ENCODE measurements at regions not wholly inside any gene's neighbourhood (a gene's known extent, or its start where the extent isn't known, plus 50 kb on each side); places are given as distances from the start of the nearest gene placed in this dataset.
"Not testable (repeated sequence)": the region's sequence is repeated elsewhere in the genome, so short reads cannot be mapped to it uniquely, and the experiment has no call there.

GRCh38 chr1:109840011-109840629, 70.5 kb upstream of the CSF1 start:
- Histone ChIP-seq H3K27ac (no peak overlapping the region), H3K9me3 (ENCODE audit: low read depth) (no peaks in the 10 kb centered on the region), H4K20me1 (ENCODE audit: low read depth) (no peaks in the 10 kb centered on the region), H3K4me1 (peaks cover under 1% of the 10 kb centered on the region), H3F3A (ENCODE audit: low read depth) (no peaks in the 10 kb centered on the region), H3K79me2 (ENCODE audit: low read depth) (no peaks in the 10 kb centered on the region), H3K4me3 (no peak overlapping the region), H3K27me3 (no peaks in the 10 kb centered on the region), H3K36me3 (no peaks in the 10 kb centered on the region), H2AFZ (replicated peaks) (no peak overlapping the region), H3K4me2 (no peak overlapping the region), H3K9ac (no peak overlapping the region)
- H3K4me3 Mint-ChIP-seq, result no peak overlapping the region
- peaks cover 20% of the 10 kb centered on the region for H3K9me3 Mint-ChIP-seq
- no peak overlapping the region for H3K27ac Mint-ChIP-seq
- H3K27me3 Mint-ChIP-seq (ENCODE audit: insufficient read depth, low read depth), result peaks cover 4% of the 10 kb centered on the region
- H3K36me3 Mint-ChIP-seq, result no peaks in the 10 kb centered on the region
- H3K4me1 Mint-ChIP-seq, result no peaks in the 10 kb centered on the region
- TF ChIP-seq CTCF (IDR thresholded peaks at IDR 0.05) (no peak), EZH2phosphoT487 (IDR thresholded peaks at IDR 0.05) (no peak)
- no peak for DNase-seq (ENCODE audit: low spot score)

GRCh38 chr1:109839276-109839675, 71.4 kb upstream of the CSF1 start:
- not testable (repeated sequence) for H3K36me3 Mint-ChIP-seq; H3F3A ChIP-seq (ENCODE audit: low read depth); H3K4me3 ChIP-seq; H3K9ac ChIP-seq; H3K27ac ChIP-seq; H3K4me1 ChIP-seq; DNase-seq (ENCODE audit: low spot score); H3K9me3 ChIP-seq (ENCODE audit: low read depth); H3K27ac Mint-ChIP-seq; H4K20me1 ChIP-seq (ENCODE audit: low read depth); H3K4me1 Mint-ChIP-seq; H3K27me3 Mint-ChIP-seq (ENCODE audit: insufficient read depth, low read depth); H3K4me3 Mint-ChIP-seq; H3K27me3 ChIP-seq; H2AFZ ChIP-seq (replicated peaks); H3K4me2 ChIP-seq; H3K79me2 ChIP-seq (ENCODE audit: low read depth); H3K36me3 ChIP-seq
- peaks cover 23% of the 10 kb centered on the region for H3K9me3 Mint-ChIP-seq

GRCh38 chr1:109838838-109839240, 71.8 kb upstream of the CSF1 start:
- Mint-ChIP-seq H3K27me3 (ENCODE audit: insufficient read depth, low read depth) (peaks cover 7% of the 10 kb centered on the region), H3K4me3 (no peak overlapping the region), H3K4me1 (no peaks in the 10 kb centered on the region), H3K27ac (no peak overlapping the region), H3K36me3 (no peaks in the 10 kb centered on the region), H3K9me3 (peaks cover 23% of the 10 kb centered on the region)
- Histone ChIP-seq H3K4me2 (no peak overlapping the region), H4K20me1 (ENCODE audit: low read depth) (no peaks in the 10 kb centered on the region), H3K27me3 (no peaks in the 10 kb centered on the region), H3K27ac (no peak overlapping the region), H3K4me1 (peaks cover 3% of the 10 kb centered on the region), H3K36me3 (no peaks in the 10 kb centered on the region), H2AFZ (replicated peaks) (no peak overlapping the region), H3K4me3 (no peak overlapping the region), H3K9me3 (ENCODE audit: low read depth) (no peaks in the 10 kb centered on the region), H3K9ac (no peak overlapping the region), H3F3A (ENCODE audit: low read depth) (no peaks in the 10 kb centered on the region), H3K79me2 (ENCODE audit: low read depth) (no peaks in the 10 kb centered on the region)
- DNase-seq (ENCODE audit: low spot score), result no peak
- no peak for TF ChIP-seq EZH2 (IDR thresholded peaks at IDR 0.05)
- TF ChIP-seq CTCF (IDR thresholded peaks at IDR 0.05), result no peak
- TF ChIP-seq EZH2phosphoT487 (IDR thresholded peaks at IDR 0.05), result no peak

- Mint-ChIP-seq H3K27me3 (ENCODE audit: insufficient read depth, low read depth) (peaks cover 12% of the 10 kb centered on the region), H3K4me1 (peaks cover 6% of the 10 kb centered on the region), H3K4me3 (no peak overlapping the region), H3K9me3 (peaks cover 23% of the 10 kb centered on the region), H3K36me3 (no peaks in the 10 kb centered on the region), H3K27ac (no peak overlapping the region)
- Histone ChIP-seq H3K27me3 (no peaks in the 10 kb centered on the region), H3K4me3 (no peak overlapping the region), H3K4me2 (no peak overlapping the region), H4K20me1 (ENCODE audit: low read depth) (no peaks in the 10 kb centered on the region), H3K9ac (no peak overlapping the region), H3K9me3 (ENCODE audit: low read depth) (no peaks in the 10 kb centered on the region), H3K4me1 (peaks cover 8% of the 10 kb centered on the region), H3K79me2 (ENCODE audit: low read depth) (no peaks in the 10 kb centered on the region), H3K36me3 (no peaks in the 10 kb centered on the region), H2AFZ (replicated peaks) (no peak overlapping the region), H3F3A (ENCODE audit: low read depth) (no peaks in the 10 kb centered on the region), H3K27ac (no peak overlapping the region)
- DNase-seq (ENCODE audit: low spot score), result no peak
- TF ChIP-seq CTCF (IDR thresholded peaks at IDR 0.05), result no peak
- TF ChIP-seq EZH2 (IDR thresholded peaks at IDR 0.05), result no peak
- no peak for TF ChIP-seq EZH2phosphoT487 (IDR thresholded peaks at IDR 0.05)
Measured at GRCh38 chr1:109837852-109838570, 72.6 kb upstream of the CSF1 start.

GRCh38 chr1:109835645-109836044, 71.9 kb upstream of the EPS8L3 start:
- not testable (repeated sequence) for H3K9ac ChIP-seq; H3K4me3 Mint-ChIP-seq; H3F3A ChIP-seq (ENCODE audit: low read depth); H3K36me3 ChIP-seq; H3K36me3 Mint-ChIP-seq; H3K4me2 ChIP-seq; H3K27ac Mint-ChIP-seq; H3K4me1 Mint-ChIP-seq; DNase-seq (ENCODE audit: low spot score); H4K20me1 ChIP-seq (ENCODE audit: low read depth); H3K79me2 ChIP-seq (ENCODE audit: low read depth); H3K4me3 ChIP-seq; H2AFZ ChIP-seq (replicated peaks); H3K9me3 ChIP-seq (ENCODE audit: low read depth); H3K27me3 ChIP-seq; H3K27ac ChIP-seq
- peaks cover 11% of the 10 kb centered on the region for H3K4me1 ChIP-seq
- Mint-ChIP-seq H3K9me3 (peaks cover 24% of the 10 kb centered on the region), H3K27me3 (ENCODE audit: insufficient read depth, low read depth) (peaks cover 13% of the 10 kb centered on the region)
